ENCODE measurements at regions not wholly inside any gene's neighbourhood (a gene's known extent, or its start where the extent isn't known, plus 50 kb on each side); places are given as distances from the start of the nearest gene placed in this dataset.

GRCh38 chr10:2748287-2748686 is 319.1 kb upstream of the PFKP start:
- CTCF ChIA-PET: no interaction called here
- Mint-ChIP-seq H3K4me1 (no peaks in the 10 kb centered on the region), H3K4me3 (no peak overlapping the region), H3K9me3 (no peaks in the 10 kb centered on the region), H3K27me3 (peaks cover 4% of the 10 kb centered on the region), H3K27ac (no peak overlapping the region), H3K36me3 (no peaks in the 10 kb centered on the region)
- no peak for DNase-seq

DNA sequence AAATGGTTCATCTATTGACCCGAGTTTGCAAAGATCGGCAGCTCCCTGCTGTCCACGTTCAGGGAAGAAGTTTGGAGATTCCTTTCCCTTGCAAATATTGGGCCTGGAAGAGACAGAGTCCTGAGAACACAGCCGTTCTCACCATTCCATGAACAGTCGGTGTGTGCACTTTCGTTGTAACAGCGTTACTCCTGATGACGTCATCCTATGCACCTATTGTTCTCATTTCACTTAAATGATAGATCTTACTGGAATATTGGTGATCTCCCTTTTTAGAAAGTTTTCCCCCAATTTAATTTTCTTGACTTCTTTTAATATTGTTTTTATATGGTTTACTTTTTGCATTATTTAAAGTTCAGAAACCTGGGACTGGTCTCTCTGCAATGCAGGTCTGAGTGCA is 320.7 kb upstream of the PFKP start:
- DNase-seq: no peak
- H3K36me3 Mint-ChIP-seq: no peaks in the 10 kb centered on the region
- H3K9me3 Mint-ChIP-seq: no peaks in the 10 kb centered on the region
- peaks cover 4% of the 10 kb centered on the region for H3K27me3 Mint-ChIP-seq
- H3K4me1 Mint-ChIP-seq: no peaks in the 10 kb centered on the region
- no peak overlapping the region for H3K4me3 Mint-ChIP-seq
- CTCF ChIA-PET: no interaction called here
- no peak overlapping the region for H3K27ac Mint-ChIP-seq

DNA sequence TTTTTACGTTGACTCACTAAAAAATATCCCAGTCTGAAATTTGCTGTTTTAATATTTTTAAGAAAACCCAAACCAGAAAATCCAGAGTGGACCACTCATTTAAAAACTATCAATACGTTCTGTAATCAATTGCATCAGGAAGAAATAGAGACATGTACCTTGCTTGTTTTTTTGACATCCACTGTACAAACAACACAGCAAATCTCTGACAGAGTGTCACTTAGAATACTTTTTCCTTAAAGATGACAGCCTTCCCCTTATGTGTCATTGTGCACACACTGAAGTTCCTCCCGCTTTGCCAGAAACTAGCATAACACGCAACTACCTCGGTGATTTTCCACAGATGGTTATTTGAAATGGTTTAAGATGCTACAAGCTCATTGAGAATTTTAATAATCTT is 321.7 kb upstream of the PFKP start:
- Mint-ChIP-seq H3K9me3 (no peaks in the 10 kb centered on the region), H3K4me1 (no peaks in the 10 kb centered on the region), H3K4me3 (no peak overlapping the region), H3K36me3 (no peaks in the 10 kb centered on the region), H3K27me3 (peaks cover 4% of the 10 kb centered on the region), H3K27ac (no peak overlapping the region)
- no peak for DNase-seq
- CTCF ChIA-PET: no interaction called here

DNA sequence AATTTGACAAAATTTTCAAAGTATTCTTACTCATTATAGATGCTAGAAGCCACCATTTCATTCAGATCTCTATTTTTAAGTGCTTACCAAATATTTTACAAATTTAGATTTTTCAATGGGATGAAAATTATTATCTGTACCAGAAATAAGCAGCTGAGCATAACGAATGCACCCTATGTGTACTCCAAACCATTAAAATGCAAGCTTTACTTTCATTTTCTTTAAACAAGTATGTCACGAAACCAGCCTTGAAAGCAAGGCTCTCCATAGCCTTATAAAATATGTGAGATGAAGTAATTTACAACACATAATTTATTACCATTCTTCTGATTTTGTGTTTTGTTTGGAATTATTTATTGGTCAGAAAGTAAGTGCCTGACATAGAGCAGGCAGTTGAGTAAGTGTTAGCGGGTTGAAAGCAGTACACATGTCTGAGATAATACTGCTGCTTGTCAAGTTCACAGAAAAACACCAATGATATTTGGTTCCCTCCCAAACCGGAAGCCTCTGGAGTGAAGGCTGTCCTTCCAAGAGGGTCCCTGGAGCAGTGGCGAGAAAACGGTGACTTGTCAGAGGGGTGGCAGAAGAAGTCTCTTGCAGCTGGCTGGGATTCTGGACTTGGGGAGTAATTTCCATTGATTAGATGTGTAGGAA is 322.7 kb upstream of the PFKP start:
- no peaks in the 10 kb centered on the region for H3K4me1 Mint-ChIP-seq
- DNase-seq: no peak
- H3K4me3 Mint-ChIP-seq: no peak overlapping the region
- CTCF ChIA-PET: no interaction called here
- H3K27me3 Mint-ChIP-seq: peaks cover 4% of the 10 kb centered on the region
- H3K27ac Mint-ChIP-seq: no peak overlapping the region
- no peaks in the 10 kb centered on the region for H3K36me3 Mint-ChIP-seq
- no peaks in the 10 kb centered on the region for H3K9me3 Mint-ChIP-seq

GRCh38 chr10:2734603-2735002 is 332.7 kb upstream of the PFKP start:
- Mint-ChIP-seq H3K27me3 (no peaks in the 10 kb centered on the region), H3K27ac (no peak overlapping the region), H3K36me3 (no peaks in the 10 kb centered on the region), H3K9me3 (peaks cover 12% of the 10 kb centered on the region), H3K4me3 (no peak overlapping the region), H3K4me1 (no peaks in the 10 kb centered on the region)
- DNase-seq: no peak
- CTCF ChIA-PET: no interaction called here

- Mint-ChIP-seq H3K4me1 (no peaks in the 10 kb centered on the region), H3K27ac (no peak overlapping the region), H3K36me3 (no peaks in the 10 kb centered on the region), H3K9me3 (peaks cover 12% of the 10 kb centered on the region), H3K27me3 (no peaks in the 10 kb centered on the region), H3K4me3 (no peak overlapping the region)
- no peak for DNase-seq
- CTCF ChIA-PET: no interaction called here
These were observed 333.9 kb upstream of the PFKP start for GRCh38 chr10:2733278-2733963.

DNA sequence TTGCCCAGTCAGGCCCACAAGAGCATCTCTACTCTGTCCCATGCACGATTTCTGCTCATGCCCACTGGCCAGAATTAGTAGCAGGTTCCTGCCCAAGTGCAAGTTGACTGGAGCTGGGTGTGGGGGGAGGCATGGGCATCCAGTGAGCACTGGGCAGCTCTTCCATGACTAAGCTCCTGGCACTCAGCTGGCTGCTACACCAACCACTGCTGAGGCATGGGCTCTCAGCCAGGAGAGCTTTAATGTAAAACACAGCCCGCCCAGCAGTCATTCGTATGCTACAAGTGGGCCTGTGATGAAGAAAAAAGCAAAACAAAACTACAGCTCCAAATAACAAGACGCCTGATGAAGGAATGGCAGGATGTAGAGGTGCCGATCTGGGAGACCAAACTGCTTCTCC is 335.4 kb upstream of the PFKP start:
- Mint-ChIP-seq H3K4me1 (no peaks in the 10 kb centered on the region), H3K9me3 (peaks cover 12% of the 10 kb centered on the region), H3K4me3 (no peak overlapping the region), H3K27ac (no peak overlapping the region), H3K27me3 (no peaks in the 10 kb centered on the region), H3K36me3 (no peaks in the 10 kb centered on the region)
- CTCF ChIA-PET: no interaction called here
- no peak for DNase-seq

- CTCF ChIA-PET: no interaction called here
- no peak for DNase-seq
- Mint-ChIP-seq H3K36me3 (no peaks in the 10 kb centered on the region), H3K27me3 (no peaks in the 10 kb centered on the region), H3K4me3 (no peak overlapping the region), H3K9me3 (peaks cover 9% of the 10 kb centered on the region), H3K27ac (no peak overlapping the region), H3K4me1 (no peaks in the 10 kb centered on the region)
These were observed 338.2 kb upstream of the PFKP start for GRCh38 chr10:2729197-2729596.

GRCh38 chr10:2728087-2728486 is 339.3 kb upstream of the PFKP start:
- Mint-ChIP-seq H3K4me3 (no peak overlapping the region), H3K27me3 (no peaks in the 10 kb centered on the region), H3K36me3 (no peaks in the 10 kb centered on the region), H3K9me3 (peaks cover 9% of the 10 kb centered on the region), H3K4me1 (no peaks in the 10 kb centered on the region), H3K27ac (no peak overlapping the region)
- no peak for DNase-seq
- CTCF ChIA-PET: no interaction called here

- no peaks in the 10 kb centered on the region for H3K4me1 Mint-ChIP-seq
- H3K27me3 Mint-ChIP-seq: no peaks in the 10 kb centered on the region
- H3K36me3 Mint-ChIP-seq: no peaks in the 10 kb centered on the region
- H3K27ac Mint-ChIP-seq: no peak overlapping the region
- CTCF ChIA-PET: no interaction called here
- no peak for DNase-seq
- peaks cover 1% of the 10 kb centered on the region for H3K9me3 Mint-ChIP-seq
- no peak overlapping the region for H3K4me3 Mint-ChIP-seq
These were observed 350.8 kb upstream of the PFKP start for GRCh38 chr10:2716596-2716995.

DNA sequence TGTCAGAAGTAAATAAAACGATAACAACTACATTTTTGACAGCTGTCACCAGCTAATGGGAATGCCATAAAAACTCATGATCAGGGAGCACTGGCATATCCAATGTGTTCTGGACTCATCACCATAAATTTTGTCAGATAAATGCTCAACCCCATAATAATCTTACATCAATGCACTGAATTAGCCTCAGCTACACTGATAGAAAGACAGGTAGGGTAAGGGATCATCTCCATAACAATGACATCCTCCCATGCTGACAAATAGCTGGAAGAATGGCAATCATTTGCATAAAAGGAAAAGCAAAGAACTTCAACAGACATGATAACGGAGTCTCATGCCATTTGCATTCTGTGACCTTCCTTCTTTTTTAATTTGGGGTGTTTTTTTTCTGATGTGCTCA is 352.8 kb upstream of the PFKP start:
- no peaks in the 10 kb centered on the region for H3K27me3 Mint-ChIP-seq
- no peak overlapping the region for H3K4me3 Mint-ChIP-seq
- no peak overlapping the region for H3K27ac Mint-ChIP-seq
- peaks cover 4% of the 10 kb centered on the region for H3K9me3 Mint-ChIP-seq
- H3K36me3 Mint-ChIP-seq: no peaks in the 10 kb centered on the region
- CTCF ChIA-PET: no interaction called here
- no peaks in the 10 kb centered on the region for H3K4me1 Mint-ChIP-seq
- no peak for DNase-seq

GRCh38 chr10:2703953-2704352 is 363.4 kb upstream of the PFKP start:
- Mint-ChIP-seq H3K36me3 (no peaks in the 10 kb centered on the region), H3K27me3 (no peaks in the 10 kb centered on the region), H3K4me1 (no peaks in the 10 kb centered on the region), H3K27ac (no peak overlapping the region), H3K4me3 (no peak overlapping the region), H3K9me3 (no peaks in the 10 kb centered on the region)
- DNase-seq: no peak
- CTCF ChIA-PET: no interaction called here

DNA sequence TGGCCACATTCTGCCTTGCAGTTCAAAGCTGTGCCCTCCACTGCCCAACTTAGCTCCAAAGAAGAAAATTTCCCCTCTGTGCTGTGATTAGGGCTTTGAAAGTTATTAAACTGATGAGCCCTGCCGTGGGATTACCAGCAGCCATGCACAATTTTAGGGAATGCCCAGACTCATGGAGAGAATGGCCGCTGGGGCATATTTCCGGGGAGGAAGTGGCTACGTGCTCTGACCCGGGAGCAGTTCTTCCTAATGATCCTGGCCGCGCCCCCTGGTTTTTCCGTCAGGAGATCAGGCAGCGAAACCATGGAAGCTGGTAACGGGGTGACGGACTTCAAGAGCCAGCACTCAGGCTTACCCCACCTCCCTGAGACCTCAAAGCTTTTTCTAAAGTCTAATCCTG is 365.5 kb upstream of the PFKP start:
- Mint-ChIP-seq H3K36me3 (no peaks in the 10 kb centered on the region), H3K9me3 (no peaks in the 10 kb centered on the region), H3K27ac (no peak overlapping the region), H3K4me3 (no peak overlapping the region), H3K27me3 (no peaks in the 10 kb centered on the region), H3K4me1 (no peaks in the 10 kb centered on the region)
- DNase-seq: no peak
- CTCF ChIA-PET: no interaction called here

GRCh38 chr10:2700626-2701305 is 366.6 kb upstream of the PFKP start:
- no peak overlapping the region for H3K27ac Mint-ChIP-seq
- H3K4me1 Mint-ChIP-seq: no peaks in the 10 kb centered on the region
- H3K4me3 Mint-ChIP-seq: no peak overlapping the region
- CTCF ChIA-PET: no interaction called here
- DNase-seq: no peak
- no peaks in the 10 kb centered on the region for H3K27me3 Mint-ChIP-seq
- H3K9me3 Mint-ChIP-seq: no peaks in the 10 kb centered on the region
- H3K36me3 Mint-ChIP-seq: no peaks in the 10 kb centered on the region

GRCh38 chr10:2688958-2689357 is 378.4 kb upstream of the PFKP start:
- Mint-ChIP-seq H3K4me3 (no peak overlapping the region), H3K27ac (no peak overlapping the region), H3K36me3 (no peaks in the 10 kb centered on the region), H3K4me1 (no peaks in the 10 kb centered on the region), H3K9me3 (no peaks in the 10 kb centered on the region), H3K27me3 (no peaks in the 10 kb centered on the region)
- no peak for DNase-seq
- CTCF ChIA-PET: no interaction called here

Measured in activated naive CD4-positive, alpha-beta T cell treated with anti-CD3 and anti-CD28 coated beads, Interleukin-2, amount 10 ng/mL, durations not matched to agents 7 days and 5 days (primary cell).